ENCODE measurements at regions not wholly inside any gene's neighbourhood (a gene's known extent, or its start where the extent isn't known, plus 50 kb on each side); places are given as distances from the start of the nearest gene placed in this dataset.
A peak's percentile ranks its signal among the peaks of the same experiment; 100 is the strongest.
"Not testable (repeated sequence)": the region's sequence is repeated elsewhere in the genome, so short reads cannot be mapped to it uniquely, and the experiment has no call there.

GRCh38 chr18:8522756-8523155 lies 86.5 kb upstream of the RAB12 start:
- TF ChIP-seq, protein P1, sequence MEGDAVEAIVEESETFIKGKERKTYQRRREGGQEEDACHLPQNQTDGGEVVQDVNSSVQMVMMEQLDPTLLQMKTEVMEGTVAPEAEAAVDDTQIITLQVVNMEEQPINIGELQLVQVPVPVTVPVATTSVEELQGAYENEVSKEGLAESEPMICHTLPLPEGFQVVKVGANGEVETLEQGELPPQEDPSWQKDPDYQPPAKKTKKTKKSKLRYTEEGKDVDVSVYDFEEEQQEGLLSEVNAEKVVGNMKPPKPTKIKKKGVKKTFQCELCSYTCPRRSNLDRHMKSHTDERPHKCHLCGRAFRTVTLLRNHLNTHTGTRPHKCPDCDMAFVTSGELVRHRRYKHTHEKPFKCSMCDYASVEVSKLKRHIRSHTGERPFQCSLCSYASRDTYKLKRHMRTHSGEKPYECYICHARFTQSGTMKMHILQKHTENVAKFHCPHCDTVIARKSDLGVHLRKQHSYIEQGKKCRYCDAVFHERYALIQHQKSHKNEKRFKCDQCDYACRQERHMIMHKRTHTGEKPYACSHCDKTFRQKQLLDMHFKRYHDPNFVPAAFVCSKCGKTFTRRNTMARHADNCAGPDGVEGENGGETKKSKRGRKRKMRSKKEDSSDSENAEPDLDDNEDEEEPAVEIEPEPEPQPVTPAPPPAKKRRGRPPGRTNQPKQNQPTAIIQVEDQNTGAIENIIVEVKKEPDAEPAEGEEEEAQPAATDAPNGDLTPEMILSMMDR (IDR thresholded peaks at IDR 0.05; ENCODE audit: low read depth, low read length), result no peak
- in situ Hi-C loops (cut with HindIII; ENCODE audit: low sequenced_read_pairs), result no loop called here
- no peak overlapping the region for H3K4me3 ChIP-seq (ENCODE audit: low read depth, low read length)
- DNase-seq (ENCODE audit: low read depth, low spot score), result no peak

- in situ Hi-C loops (cut with HindIII; ENCODE audit: low sequenced_read_pairs), result no loop called here
- DNase-seq (ENCODE audit: low read depth, low spot score), result no peak
- H3K4me3 ChIP-seq (ENCODE audit: low read depth, low read length), result no peak overlapping the region
- TF ChIP-seq, protein P1 (IDR thresholded peaks at IDR 0.05; ENCODE audit: low read depth, low read length), result peak; percentile 20
Observed at GRCh38 chr18:8525692-8526091, 83.5 kb upstream of the RAB12 start.

- in situ Hi-C loops (cut with HindIII; ENCODE audit: low sequenced_read_pairs), result no loop called here
- H3K4me3 ChIP-seq (ENCODE audit: low read depth, low read length), result no peak overlapping the region
- no peak for DNase-seq (ENCODE audit: low read depth, low spot score)
- TF ChIP-seq, protein P1 (IDR thresholded peaks at IDR 0.05; ENCODE audit: low read depth, low read length), result no peak
Observed at GRCh38 chr18:8526332-8526731, 82.9 kb upstream of the RAB12 start.

GRCh38 chr18:8529609-8530008 lies 79.6 kb upstream of the RAB12 start:
- no peak overlapping the region for H3K4me3 ChIP-seq (ENCODE audit: low read depth, low read length)
- TF ChIP-seq, protein P1 (IDR thresholded peaks at IDR 0.05; ENCODE audit: low read depth, low read length), result no peak
- in situ Hi-C loops (cut with HindIII; ENCODE audit: low sequenced_read_pairs), result no loop called here
- no peak for DNase-seq (ENCODE audit: low read depth, low spot score)

DNA sequence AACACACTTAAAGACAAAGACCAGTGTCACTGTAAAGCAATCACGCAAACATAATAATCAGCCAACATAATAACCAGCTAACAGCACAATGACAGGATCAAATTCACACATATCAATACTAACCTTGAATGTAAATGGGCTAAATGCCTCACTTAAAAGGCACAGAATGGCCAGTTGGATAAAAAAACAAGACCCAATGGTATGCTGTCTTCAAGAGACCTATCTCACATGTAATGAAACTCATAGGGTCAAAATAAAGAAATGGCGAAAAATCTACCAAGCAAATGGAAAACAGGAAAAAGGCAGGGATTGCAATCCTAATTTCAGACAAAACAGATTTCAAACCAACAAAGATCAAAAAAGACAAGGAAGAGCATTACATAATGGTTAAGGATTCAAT lies 78.2 kb upstream of the RAB12 start:
- H3K4me3 ChIP-seq (ENCODE audit: low read depth, low read length); DNase-seq (ENCODE audit: low read depth, low spot score); in situ Hi-C loops (cut with HindIII; ENCODE audit: low sequenced_read_pairs): not testable (repeated sequence)

- in situ Hi-C loops (cut with HindIII; ENCODE audit: low sequenced_read_pairs), result no loop called here
- H3K4me3 ChIP-seq (ENCODE audit: low read depth, low read length), result no peak overlapping the region
- no peak for DNase-seq (ENCODE audit: low read depth, low spot score)
- TF ChIP-seq, protein P1 (IDR thresholded peaks at IDR 0.05; ENCODE audit: low read depth, low read length), result no peak
Observed at GRCh38 chr18:8536231-8536630, 73.0 kb upstream of the RAB12 start.

DNA sequence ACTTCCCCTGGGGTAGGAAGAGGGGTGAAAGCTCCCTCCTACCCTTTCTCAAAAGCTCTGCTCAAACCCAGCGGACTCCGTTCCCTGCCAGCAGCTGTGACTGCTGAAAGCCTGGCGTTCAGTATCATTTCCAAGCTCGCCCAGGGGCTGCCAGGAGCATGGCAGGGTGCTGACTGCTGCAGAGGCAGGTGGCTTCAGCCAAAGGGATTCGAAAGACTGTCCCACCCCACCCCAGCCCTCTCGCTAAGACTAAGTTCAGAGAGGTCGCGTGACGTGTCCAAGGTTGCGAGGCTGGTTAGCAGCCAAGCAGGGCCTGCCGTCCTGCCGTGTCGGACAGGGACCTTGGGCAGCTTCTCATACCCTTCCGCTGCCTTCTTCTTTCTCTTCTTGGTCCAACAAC lies 72.3 kb upstream of the RAB12 start:
- no peak for DNase-seq (ENCODE audit: low read depth, low spot score)
- TF ChIP-seq, protein P1 (IDR thresholded peaks at IDR 0.05; ENCODE audit: low read depth, low read length), result no peak
- H3K4me3 ChIP-seq (ENCODE audit: low read depth, low read length), result no peak overlapping the region

More for the DNA sequence above, 72.3 kb upstream of the RAB12 start:
- in situ Hi-C loops (cut with HindIII; ENCODE audit: low sequenced_read_pairs), result no loop called here

Data from astrocyte of the spinal cord (primary cell).